Stimulated activated naive CD4-positive, alpha-beta T cell treated with Interleukin-2 at 50 U/mL for 16 hours (primary cell): ENCODE measurements at regions not wholly inside any gene's neighbourhood (a gene's known extent, or its start where the extent isn't known, plus 50 kb on each side); places are given as distances from the start of the nearest gene placed in this dataset.

Experiments
- DNase-seq: peaks from one replicate; lab custom pipeline; 2025; lab: John Stamatoyannopoulos, UW

- DNase-seq, result no peak
Measured at GRCh38 chr22:47817380-47817779, 1054.9 kb downstream of the TBC1D22A start.

DNA sequence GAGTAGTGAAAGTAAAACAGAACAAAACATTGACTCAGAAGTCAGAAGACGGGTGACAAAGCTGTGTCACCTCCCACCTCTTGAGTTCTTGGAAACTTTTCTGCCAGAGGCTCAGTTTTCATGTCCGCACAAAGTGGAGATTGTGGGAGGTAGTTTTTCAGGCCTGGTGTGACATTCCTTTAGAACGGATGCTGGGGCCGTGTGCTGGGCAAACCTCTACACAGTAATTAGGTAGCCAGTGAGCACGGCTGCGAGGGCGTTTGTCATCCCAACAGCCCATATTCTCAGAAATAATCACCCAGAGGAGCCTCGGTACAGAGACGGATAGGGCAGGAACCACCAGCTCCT lies 1054.4 kb downstream of the TBC1D22A start:
- DNase-seq, result no peak

DNA sequence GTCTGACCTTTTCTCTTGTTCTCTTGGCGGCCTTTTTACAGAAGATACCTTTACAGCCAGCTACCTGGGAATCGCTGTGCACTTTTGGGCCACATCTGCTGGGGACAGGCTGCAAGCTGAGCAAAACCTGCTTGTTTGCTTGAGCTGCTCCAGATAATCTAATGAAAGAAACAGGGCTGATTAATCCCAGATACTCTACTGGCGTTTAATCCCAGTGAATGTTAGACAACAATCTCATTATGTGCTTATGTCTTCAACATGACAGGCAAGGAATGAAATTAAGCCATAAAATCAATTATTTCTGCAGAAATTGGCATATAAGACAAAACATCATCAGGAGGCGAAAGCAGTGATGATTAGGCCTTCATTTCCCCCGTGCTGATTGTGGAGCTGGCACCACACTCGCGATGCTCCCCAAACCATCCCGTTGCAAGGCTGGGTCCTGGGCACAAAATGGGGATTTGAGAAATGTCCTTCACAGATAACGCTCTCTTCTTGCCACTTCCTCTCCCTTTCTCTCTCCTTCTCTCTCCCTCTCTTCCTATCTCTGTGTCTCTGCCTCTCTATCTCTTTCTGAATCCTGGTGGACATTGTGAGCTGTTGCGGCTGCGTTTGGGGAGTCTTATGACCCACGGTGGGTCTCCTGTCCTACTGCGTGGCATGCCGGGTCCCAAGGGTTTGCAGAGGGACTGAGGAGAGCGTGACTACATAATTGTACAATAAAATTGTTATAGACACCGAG lies 1053.8 kb downstream of the TBC1D22A start:
- no peak for DNase-seq

- no peak for DNase-seq
Measured at GRCh38 chr22:47814474-47814873, 1052.0 kb downstream of the TBC1D22A start.

DNA sequence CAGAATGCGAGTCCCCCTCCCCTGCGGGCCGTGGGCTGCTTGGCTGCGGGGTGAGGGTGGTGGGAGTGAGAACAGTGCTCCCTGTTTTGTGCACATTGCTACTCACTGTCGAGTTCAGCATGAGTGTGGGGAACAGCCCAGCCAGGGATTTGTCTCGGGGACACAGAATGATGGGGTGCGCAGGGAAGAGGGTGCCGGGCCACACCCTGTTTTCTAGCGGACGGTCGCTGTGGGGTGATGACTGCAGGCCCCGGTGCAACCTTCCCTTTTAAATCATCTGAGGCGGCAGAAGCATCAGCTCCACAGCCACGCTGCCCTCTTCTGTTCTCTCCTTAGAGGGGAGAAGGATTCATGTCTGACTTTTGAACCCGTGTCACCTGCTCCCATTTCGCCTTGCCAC lies 1051.2 kb downstream of the TBC1D22A start:
- DNase-seq, result no peak

- no peak for DNase-seq
Measured at GRCh38 chr22:47811971-47812370, 1049.5 kb downstream of the TBC1D22A start.

DNA sequence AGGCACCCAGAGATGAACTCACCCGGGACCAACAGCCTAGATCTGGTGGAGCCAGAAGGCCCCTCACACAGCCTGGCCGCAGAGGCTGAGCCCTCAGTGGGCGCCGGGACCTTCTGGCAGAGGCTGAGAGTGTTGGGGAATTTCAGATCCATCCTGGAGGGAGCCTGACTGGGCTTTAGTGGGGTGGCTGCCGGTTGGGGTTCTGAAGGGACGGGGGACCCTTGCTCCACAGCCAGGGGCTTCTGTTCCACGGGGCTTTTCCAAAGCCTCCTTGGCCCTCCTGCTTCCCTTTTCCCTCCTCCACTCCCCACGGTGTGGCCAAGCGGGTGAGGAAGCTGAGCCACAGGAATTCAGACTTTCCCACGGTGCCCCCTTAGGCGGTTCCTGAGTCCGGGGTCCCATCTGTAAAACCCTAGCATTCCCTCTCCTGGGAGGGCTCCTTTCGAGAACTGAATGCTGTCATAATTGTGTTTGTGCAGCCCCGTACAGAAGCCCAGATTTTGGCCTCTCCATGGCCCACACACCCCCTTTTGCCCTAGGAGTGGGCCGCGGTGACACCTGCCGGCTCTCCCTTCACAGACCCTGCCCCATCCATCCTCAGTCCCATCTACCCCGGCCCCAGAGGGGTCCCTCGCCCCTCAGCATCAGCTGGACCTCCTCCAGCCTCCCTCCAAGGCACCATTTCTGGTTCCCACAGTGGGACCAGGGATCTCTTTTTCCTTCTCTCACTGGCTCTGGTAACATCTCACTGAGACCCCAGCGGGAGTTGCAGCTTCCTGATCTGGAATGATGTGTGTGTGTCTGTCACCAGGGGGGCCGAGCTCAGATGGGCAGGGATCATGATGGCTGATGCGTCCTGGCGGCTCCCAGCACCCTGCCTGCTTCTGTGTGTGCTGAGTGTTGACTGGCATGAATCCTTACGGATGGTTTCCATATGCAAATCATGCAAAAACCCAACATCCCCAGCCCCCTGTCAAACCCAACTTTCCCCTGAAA lies 1048.4 kb downstream of the TBC1D22A start:
- DNase-seq, result no peak

DNA sequence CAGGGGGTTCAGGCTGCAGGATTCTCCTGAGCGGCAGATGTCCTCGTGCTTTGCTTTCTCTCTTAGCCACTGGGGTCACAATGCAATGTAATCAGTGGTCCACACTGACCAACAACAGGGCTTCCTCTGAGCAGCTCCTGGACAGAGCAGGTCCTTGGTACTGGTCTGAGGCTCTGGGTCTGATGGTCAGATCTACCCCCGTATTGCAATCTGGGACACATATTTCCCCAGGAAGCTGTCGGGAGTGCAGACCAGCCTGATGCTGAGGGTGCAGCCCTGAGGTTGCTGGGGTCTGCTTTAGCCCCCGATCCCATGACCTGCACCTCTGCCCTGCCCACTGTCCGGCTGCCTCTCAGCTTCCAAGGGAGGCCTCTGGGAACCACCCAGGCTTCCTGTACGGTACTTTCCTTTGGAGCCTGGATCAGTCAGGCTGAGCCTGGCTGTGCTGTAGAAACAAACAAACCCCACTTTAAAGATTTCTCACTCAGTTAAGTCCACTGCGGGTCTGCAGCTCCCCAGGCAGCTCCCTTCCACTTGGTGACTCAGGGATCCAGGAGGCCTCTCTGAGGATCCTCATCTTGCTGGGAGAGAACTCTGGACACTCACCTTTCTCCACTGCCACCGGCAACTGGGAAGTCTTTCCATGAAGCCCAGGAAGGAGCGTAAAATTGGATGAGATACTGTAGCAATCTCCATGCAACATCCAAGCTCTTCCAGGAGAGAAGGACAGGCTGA lies 1046.6 kb downstream of the TBC1D22A start:
- DNase-seq, result no peak

- DNase-seq, result no peak
Measured at GRCh38 chr22:47808236-47808635, 1045.8 kb downstream of the TBC1D22A start.

GRCh38 chr22:47807506-47807905 lies 1045.1 kb downstream of the TBC1D22A start:
- DNase-seq, result no peak

DNA sequence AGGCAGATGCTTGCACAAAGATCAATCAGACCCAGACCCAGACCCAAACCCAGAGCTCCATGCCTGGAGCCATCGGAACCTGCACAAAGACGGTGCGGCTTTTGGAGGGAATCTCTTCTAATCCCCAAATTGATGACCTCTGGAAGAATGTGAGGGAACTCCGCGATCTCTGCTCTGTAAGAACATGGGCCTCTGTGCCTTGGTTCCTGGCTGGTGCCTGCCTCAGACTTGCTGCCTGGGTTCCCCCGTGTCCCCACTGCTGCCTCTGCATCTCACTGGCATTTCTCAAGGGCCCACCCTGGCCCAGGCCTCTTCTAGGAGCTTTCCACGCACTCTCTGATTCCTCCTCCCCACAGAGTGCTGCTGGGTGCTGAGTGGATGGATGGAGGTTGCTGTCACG lies 1044.4 kb downstream of the TBC1D22A start:
- DNase-seq, result no peak

- DNase-seq, result no peak
Measured at GRCh38 chr22:47805394-47805935, 1043.0 kb downstream of the TBC1D22A start.

- DNase-seq, result no peak
Measured at GRCh38 chr22:47804281-47804680, 1041.8 kb downstream of the TBC1D22A start.

DNA sequence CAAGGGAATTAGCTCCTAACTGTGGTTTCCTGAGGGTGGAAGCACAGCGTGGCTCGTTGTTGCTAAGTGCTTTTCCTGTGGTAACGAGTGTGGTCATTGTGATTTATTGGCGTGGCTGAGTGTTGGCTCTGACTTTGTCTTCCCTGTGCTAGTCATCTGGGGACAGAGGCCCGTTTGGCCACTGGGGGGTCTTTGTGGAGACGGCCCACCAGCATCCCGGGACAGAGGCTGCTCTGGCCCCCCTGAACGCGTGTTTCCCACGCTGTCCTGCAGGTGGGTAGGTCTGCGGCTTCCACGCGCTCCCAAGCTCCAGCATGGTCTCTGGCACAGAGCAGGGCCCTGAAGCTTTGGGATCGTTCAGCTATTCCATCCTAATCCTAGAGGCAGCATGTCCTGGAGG lies 1040.0 kb downstream of the TBC1D22A start:
- no peak for DNase-seq

- no peak for DNase-seq
Measured at GRCh38 chr22:47801541-47802245, 1039.2 kb downstream of the TBC1D22A start.

GRCh38 chr22:47798229-47798628 lies 1035.8 kb downstream of the TBC1D22A start:
- no peak for DNase-seq

- DNase-seq, result no peak
Measured at GRCh38 chr22:47797342-47797945, 1035.0 kb downstream of the TBC1D22A start.

- DNase-seq, result no peak
Measured at GRCh38 chr22:47796128-47796908, 1033.9 kb downstream of the TBC1D22A start.

DNA sequence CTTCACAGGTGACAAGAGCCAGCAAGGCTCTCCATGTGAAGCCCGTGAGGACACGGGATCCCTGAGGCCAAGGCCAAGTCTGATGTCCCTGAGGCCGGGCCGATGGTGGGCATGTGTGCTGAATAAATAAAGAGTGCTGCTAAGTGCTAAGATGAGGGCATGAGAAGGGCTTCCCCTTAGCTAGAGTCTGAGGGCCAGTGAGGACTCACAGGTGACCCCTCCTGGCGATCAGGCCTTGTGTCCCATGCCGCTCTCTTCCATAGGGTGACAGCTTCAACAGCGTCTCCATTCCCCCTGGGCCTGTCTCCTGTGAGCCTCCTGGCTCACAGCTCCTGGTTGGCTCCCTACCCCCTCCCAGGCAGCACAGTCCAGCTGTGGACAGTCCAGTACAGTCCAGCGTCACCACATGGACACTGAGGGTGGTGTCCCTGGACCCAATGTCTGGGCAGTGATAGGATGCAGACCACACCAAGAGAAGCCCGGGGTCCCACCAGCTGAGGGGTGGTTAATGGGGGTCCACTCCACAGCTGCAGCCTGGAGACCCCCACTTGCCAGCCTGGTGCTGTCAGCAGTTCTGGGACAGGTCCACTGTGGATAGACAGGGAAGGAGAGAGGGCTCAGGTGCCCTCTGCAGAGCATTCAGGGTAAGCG lies 1033.2 kb downstream of the TBC1D22A start:
- DNase-seq, result no peak

GRCh38 chr22:47794851-47795250 lies 1032.4 kb downstream of the TBC1D22A start:
- no peak for DNase-seq
